IMR-90 (cell line): ENCODE measurements at regions not wholly inside any gene's neighbourhood (a gene's known extent, or its start where the extent isn't known, plus 50 kb on each side); places are given as distances from the start of the nearest gene placed in this dataset.

Source experiments
- ATAC-seq: fragments of 200-7000 bp; cut with Tn5 transposase; 2 replicates; pipeline ENCODE4 v1.9.1; 2020; ENCODE audit warnings: low read depth, mild to moderate bottlenecking, moderate library complexity
- BruUV-seq: library from RNA; stranded (reverse); fragments of 400-500 nt; replicated peaks from 2 replicates; lab custom pipeline; 2021; lab: Mats Ljungman, UMichigan
- CTCF ChIA-PET: fragments of 300-600 bp; formaldehyde crosslinking; extraction: SDS; loops from one replicate; lab custom pipeline; 2021; ENCODE audit warnings: antibody characterized with exemption; lab: Yijun Ruan, JAX
- POLR2A ChIA-PET: fragments of 300-600 bp; sonication (Branson Sonifier 250); formaldehyde crosslinking; loops from one replicate; lab custom pipeline; 2022; ENCODE audit warnings: antibody characterized with exemption; ENCODE audit not compliant: unreplicated experiment; lab: Charles Lee
- DNase-seq: peaks from one replicate; pipeline ENCODE4 v3.0.0; 2013
- H2AFZ ChIP-seq: replicated peaks from 2 replicates; pipeline ENCODE3; 2013; ENCODE audit warnings: low read length, mild to moderate bottlenecking; ENCODE audit not compliant: poor library complexity
- H2AK5ac ChIP-seq: 2 replicates; pipeline ENCODE4 v1.6.1; 2013; ENCODE audit warnings: low read depth, low read length, inconsistent platforms
- H2AK9ac ChIP-seq: replicated peaks from 2 replicates; pipeline ENCODE3; 2013; ENCODE audit warnings: mild to moderate bottlenecking, low read depth, low read length, moderate library complexity; ENCODE audit not compliant: poor library complexity
- H2BK120ac ChIP-seq: 2 replicates; pipeline ENCODE4 v1.6.1; 2013; ENCODE audit warnings: low read depth, low read length, inconsistent platforms
- H2BK15ac ChIP-seq: 3 replicates; pipeline ENCODE4 v1.6.1; 2013; ENCODE audit warnings: low read depth, low read length, inconsistent platforms
- H2BK20ac ChIP-seq: 2 replicates; pipeline ENCODE4 v1.6.1; 2013; ENCODE audit warnings: low read depth, mild to moderate bottlenecking, inconsistent platforms, low read length, moderate library complexity
- H2BK5ac ChIP-seq: 2 replicates; pipeline ENCODE4 v1.6.1; 2013; ENCODE audit warnings: mild to moderate bottlenecking, low read depth, low read length, inconsistent platforms; ENCODE audit not compliant: poor library complexity, severe bottlenecking
- H3K14ac ChIP-seq: replicated peaks from 2 replicates; pipeline ENCODE4 v1.6.1; 2013; ENCODE audit warnings: low read depth, low read length, inconsistent platforms
- H3K18ac ChIP-seq: 2 replicates; pipeline ENCODE4 v1.6.1; 2013; ENCODE audit warnings: low read depth, low read length, control low read depth
- H3K23ac ChIP-seq: 2 replicates; pipeline ENCODE4 v1.6.1; 2013; ENCODE audit warnings: low read depth, low read length, inconsistent platforms
- H3K27ac ChIP-seq: 2 replicates; pipeline ENCODE4 v1.5.1; 2013; ENCODE audit warnings: mild to moderate bottlenecking, control low read depth, low read length; ENCODE audit not compliant: insufficient read depth
- H3K27me3 ChIP-seq: 2 replicates; pipeline ENCODE4 v1.6.1; 2013; ENCODE audit warnings: low read length; ENCODE audit not compliant: control insufficient read depth, insufficient read depth
- H3K36me3 ChIP-seq: 2 replicates; pipeline ENCODE4 v1.6.1; 2013; ENCODE audit warnings: low read length, mixed read lengths; ENCODE audit not compliant: control insufficient read depth, insufficient read depth
- H3K4ac ChIP-seq: 2 replicates; pipeline ENCODE4 v1.6.1; 2013; ENCODE audit warnings: low read depth, low read length, inconsistent platforms
- H3K4me1 ChIP-seq: 2 replicates; pipeline ENCODE4 v1.6.1; 2013; ENCODE audit warnings: low read length, mixed read lengths; ENCODE audit not compliant: control insufficient read depth, insufficient read depth
- H3K4me2 ChIP-seq: 2 replicates; pipeline ENCODE4 v1.6.1; 2013; ENCODE audit warnings: low read depth, mild to moderate bottlenecking, control low read depth, low read length, moderate library complexity
- H3K4me3 ChIP-seq: 2 replicates; pipeline ENCODE4 v1.5.1; 2013; ENCODE audit warnings: low read depth, mild to moderate bottlenecking, control low read depth, low read length, moderate library complexity; ENCODE audit not compliant: insufficient read depth
- H3K56ac ChIP-seq: 2 replicates; pipeline ENCODE4 v1.6.1; 2013; ENCODE audit warnings: low read length, inconsistent platforms; ENCODE audit not compliant: insufficient read depth; ENCODE audit errors: extremely low read depth
- H3K79me1 ChIP-seq, 2 experiments: 2 replicates each; pipeline ENCODE4 v1.6.1; 2013; ENCODE audit warnings: low read length in 2 of 2, inconsistent platforms in 1 of 2, low read depth in 1 of 2
- H3K9ac ChIP-seq: 2 replicates; pipeline ENCODE4 v1.6.1; 2013; ENCODE audit warnings: low read depth, low read length, control low read depth
- H3K9me1 ChIP-seq: 2 replicates; pipeline ENCODE4 v1.6.1; 2013; ENCODE audit warnings: low read length, inconsistent platforms; ENCODE audit not compliant: insufficient read depth
- H3K9me3 ChIP-seq: 2 replicates; pipeline ENCODE4 v1.6.1; 2013; ENCODE audit warnings: low read length; ENCODE audit not compliant: control insufficient read depth, insufficient read depth
- H4K20me1 ChIP-seq: 2 replicates; pipeline ENCODE4 v1.6.1; 2013; ENCODE audit warnings: low read length, inconsistent platforms; ENCODE audit not compliant: insufficient read depth
- H4K5ac ChIP-seq: 2 replicates; pipeline ENCODE4 v1.6.1; 2013; ENCODE audit warnings: mild to moderate bottlenecking, low read depth, low read length, control low read depth
- H4K8ac ChIP-seq, 2 experiments: 2 replicates each; pipeline ENCODE4 v1.6.1; 2013; ENCODE audit warnings: low read depth in 2 of 2, low read length in 2 of 2, control low read depth in 1 of 2, inconsistent platforms in 1 of 2
- H4K91ac ChIP-seq: 2 replicates; pipeline ENCODE4 v1.6.1; 2013; ENCODE audit warnings: low read depth, low read length, inconsistent platforms; ENCODE audit not compliant: insufficient read depth
- CEBPB ChIP-seq: IDR thresholded peaks from 2 replicates; pipeline ENCODE4 v1.6.1; 2012; ENCODE audit warnings: low read depth, low read length, improper control_type of control experiment
- MAZ ChIP-seq: IDR thresholded peaks from 2 replicates; pipeline ENCODE4 v1.6.1; 2012; ENCODE audit warnings: low read depth, mild to moderate bottlenecking, low read length, improper control_type of control experiment, moderate library complexity, borderline replicate concordance
- MXI1 ChIP-seq: IDR thresholded peaks from 2 replicates; pipeline ENCODE4 v1.6.1; 2012; ENCODE audit warnings: low read depth, mild to moderate bottlenecking, low read length, moderate library complexity, borderline replicate concordance
- NFE2L2 ChIP-seq: fragments of 150-350 bp; IDR thresholded peaks from 2 replicates; pipeline ENCODE4 v1.6.1; 2016; ENCODE audit warnings: low read depth, mild to moderate bottlenecking, low read length
- RAD21 ChIP-seq: IDR thresholded peaks from 2 replicates; pipeline ENCODE4 v1.6.1; 2012; ENCODE audit warnings: low read length, improper control_type of control experiment
- RCOR1 ChIP-seq: IDR thresholded peaks from 2 replicates; pipeline ENCODE4 v1.6.1; 2012; ENCODE audit warnings: mild to moderate bottlenecking, low read length, improper control_type of control experiment; ENCODE audit not compliant: insufficient replicate concordance
- USF2 ChIP-seq: fragments of 150-350 bp; IDR thresholded peaks from 2 replicates; pipeline ENCODE4 v1.6.1; 2017; ENCODE audit warnings: mild to moderate bottlenecking, antibody characterized with exemption, low read length, low read depth
- WGBS, 2 experiments: methylation state at CpG; one replicate each; pipeline versions ENCODE4 v1.1.5 to v1.1.7; 2013; ENCODE audit warnings: missing lambda C conversion rate in 2 of 2; ENCODE audit not compliant: insufficient read length in 1 of 2; ENCODE audit errors: extremely low coverage in 2 of 2; 5-methylcytosine and 5-hydroxymethylcytosine counted together
- dilution Hi-C: fragments of 300-500 bp; cut with HindIII; formaldehyde crosslinking; loops from one replicate; pipeline ENCODE4 v1.14.3; 2018; ENCODE audit warnings: low sequenced_read_pairs; ENCODE audit not compliant: unreplicated experiment
- in situ Hi-C: fragments of 300-500 bp; cut with MboI; formaldehyde crosslinking; loops from 3 replicates; pipeline ENCODE4 v1.14.3; 2019; ENCODE audit warnings: low sequenced_read_pairs, inconsistent platforms, mixed read lengths
- intact Hi-C: fragments of 100-400 bp; cut with micrococcal nuclease; formaldehyde crosslinking; loops from 2 replicates; pipeline ENCODE4 v1.10.0; 2022

- H2AFZ ChIP-seq, result no peak overlapping the region
- no peak overlapping the region for H3K4me2 ChIP-seq
- H3K14ac ChIP-seq, result no peak overlapping the region
- no peak overlapping the region for H4K8ac ChIP-seq
- no peak overlapping the region for H2BK120ac ChIP-seq
- H3K79me1 ChIP-seq, result no peaks in the 10 kb centered on the region
- no peak overlapping the region for H4K91ac ChIP-seq
- H3K27me3 ChIP-seq, result no peaks in the 10 kb centered on the region
- no peak overlapping the region for H3K27ac ChIP-seq
- no peak overlapping the region for H3K18ac ChIP-seq
- H4K20me1 ChIP-seq, result no peaks in the 10 kb centered on the region
- ATAC-seq (no peak), DNase-seq (no peak)
- 50% methylated on average over 4 of the region's 16 CpGs; no CpG with 5 or more reads in 1 of the 2 experiments for WGBS, 2 experiments
- intact Hi-C loops (no loop called here), dilution Hi-C loops (no loop called here), in situ Hi-C loops (no loop called here)
- H3K36me3 ChIP-seq, result no peaks in the 10 kb centered on the region
- no peak overlapping the region for H2AK9ac ChIP-seq
- H3K56ac ChIP-seq, result no peak overlapping the region
- no peaks in the 10 kb centered on the region for H3K4me1 ChIP-seq
- H2BK5ac ChIP-seq, result no peak overlapping the region
- peaks cover 50% of the 10 kb centered on the region for H3K9me3 ChIP-seq
- no peak overlapping the region for H2BK15ac ChIP-seq
- H3K4ac ChIP-seq, result no peak overlapping the region
- no peak overlapping the region for H4K5ac ChIP-seq
- no peak overlapping the region for H3K4me3 ChIP-seq
- BruUV-seq, result no TSS peak
- ChIA-PET POLR2A (no interaction called here), CTCF (no interaction called here)
- no peak overlapping the region for H2AK5ac ChIP-seq
- no peaks in the 10 kb centered on the region for H3K9me1 ChIP-seq
- TF ChIP-seq RCOR1 (no peak), RAD21 (no peak), CEBPB (no peak), USF2 (no peak), NFE2L2 (no peak), MXI1 (no peak), MAZ (no peak)
- H3K9ac ChIP-seq, result no peak overlapping the region
- H2BK20ac ChIP-seq, result no peak overlapping the region
- H3K23ac ChIP-seq, result no peak overlapping the region
These were observed 77.0 kb downstream of the SOX1 start for GRCh38 chr13:112143753-112144615.
